Upper lobe of left lung (tissue), 4 donors: ENCODE measurements at regions not wholly inside any gene's neighbourhood (a gene's known extent, or its start where the extent isn't known, plus 50 kb on each side); places are given as distances from the start of the nearest gene placed in this dataset.

Experiments
- EP300 ChIP-seq, 4 donors: sonication (generic); formaldehyde crosslinking; IDR thresholded peaks; one replicate each; pipeline ENCODE4 v1.5.1; 2017; ENCODE audit warnings: antibody characterized with exemption in 4 of 4, control low read depth in 2 of 4
- POLR2A ChIP-seq, 4 donors: fragments of 450-650 bp; IDR thresholded peaks; one replicate each; pipeline ENCODE4 v1.5.1; 2016 to 2017; ENCODE audit warnings: antibody characterized with exemption in 4 of 4, mild to moderate bottlenecking in 2 of 4
- TF ChIP-seq, protein P1 (sequence below), 6 experiments: fragments of 450-650 bp in 4 of 6; fragments of 200-600 bp in 2 of 6; sonication (generic) in 2 of 6; IDR thresholded peaks; one replicate each; pipeline ENCODE4 v1.5.1; 2016 to 2019; ENCODE audit warnings: antibody characterized with exemption in 6 of 6

DNA sequence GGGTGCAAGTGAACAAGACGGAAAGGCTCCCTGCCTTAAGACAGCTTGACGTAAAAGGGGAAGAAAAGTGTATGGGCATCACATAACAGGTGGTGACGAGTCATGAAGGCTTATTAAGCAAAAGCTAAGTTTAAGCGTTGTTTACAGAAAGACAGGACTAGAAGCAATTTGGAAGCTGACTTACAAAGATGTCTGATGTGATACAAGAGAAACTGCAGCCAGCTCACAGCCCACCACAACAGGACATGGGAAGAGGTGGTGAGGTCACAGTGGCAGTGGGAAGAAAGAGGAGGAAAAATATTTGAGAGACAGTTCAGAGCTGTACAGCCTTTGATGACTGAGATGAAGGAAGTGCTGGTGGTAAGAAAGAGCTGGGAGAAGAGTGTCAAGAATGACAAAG lies 181.6 kb downstream of the KLF12 start:
- TF ChIP-seq, protein P1, sequence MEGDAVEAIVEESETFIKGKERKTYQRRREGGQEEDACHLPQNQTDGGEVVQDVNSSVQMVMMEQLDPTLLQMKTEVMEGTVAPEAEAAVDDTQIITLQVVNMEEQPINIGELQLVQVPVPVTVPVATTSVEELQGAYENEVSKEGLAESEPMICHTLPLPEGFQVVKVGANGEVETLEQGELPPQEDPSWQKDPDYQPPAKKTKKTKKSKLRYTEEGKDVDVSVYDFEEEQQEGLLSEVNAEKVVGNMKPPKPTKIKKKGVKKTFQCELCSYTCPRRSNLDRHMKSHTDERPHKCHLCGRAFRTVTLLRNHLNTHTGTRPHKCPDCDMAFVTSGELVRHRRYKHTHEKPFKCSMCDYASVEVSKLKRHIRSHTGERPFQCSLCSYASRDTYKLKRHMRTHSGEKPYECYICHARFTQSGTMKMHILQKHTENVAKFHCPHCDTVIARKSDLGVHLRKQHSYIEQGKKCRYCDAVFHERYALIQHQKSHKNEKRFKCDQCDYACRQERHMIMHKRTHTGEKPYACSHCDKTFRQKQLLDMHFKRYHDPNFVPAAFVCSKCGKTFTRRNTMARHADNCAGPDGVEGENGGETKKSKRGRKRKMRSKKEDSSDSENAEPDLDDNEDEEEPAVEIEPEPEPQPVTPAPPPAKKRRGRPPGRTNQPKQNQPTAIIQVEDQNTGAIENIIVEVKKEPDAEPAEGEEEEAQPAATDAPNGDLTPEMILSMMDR (IDR thresholded peaks at IDR 0.05), result no peak
- no peak for TF ChIP-seq POLR2A (IDR thresholded peaks at IDR 0.05)
- TF ChIP-seq EP300 (IDR thresholded peaks at IDR 0.05), result no peak
